ENCODE measurements at regions not wholly inside any gene's neighbourhood (a gene's known extent, or its start where the extent isn't known, plus 50 kb on each side); places are given as distances from the start of the nearest gene placed in this dataset.

DNA sequence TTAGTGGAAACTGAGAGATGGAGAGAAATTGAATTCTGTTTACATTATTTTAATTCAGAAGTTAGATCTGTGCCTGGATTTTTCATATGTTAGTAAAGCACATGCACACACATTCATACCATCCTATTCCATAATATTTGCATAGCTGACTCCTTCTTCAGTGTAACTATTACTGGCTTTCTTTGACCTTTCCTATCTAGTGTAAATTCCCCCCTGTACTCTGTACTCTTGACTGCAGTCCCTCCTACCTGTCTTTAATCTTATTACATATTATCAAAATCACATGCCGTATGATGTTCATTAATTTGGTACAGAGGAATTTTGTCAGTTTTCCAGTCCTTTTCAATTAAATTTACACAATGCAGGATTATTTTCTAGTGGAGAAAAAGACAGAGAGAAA is 417.0 kb upstream of the SOX5 start:
- TF ChIP-seq, protein P1, sequence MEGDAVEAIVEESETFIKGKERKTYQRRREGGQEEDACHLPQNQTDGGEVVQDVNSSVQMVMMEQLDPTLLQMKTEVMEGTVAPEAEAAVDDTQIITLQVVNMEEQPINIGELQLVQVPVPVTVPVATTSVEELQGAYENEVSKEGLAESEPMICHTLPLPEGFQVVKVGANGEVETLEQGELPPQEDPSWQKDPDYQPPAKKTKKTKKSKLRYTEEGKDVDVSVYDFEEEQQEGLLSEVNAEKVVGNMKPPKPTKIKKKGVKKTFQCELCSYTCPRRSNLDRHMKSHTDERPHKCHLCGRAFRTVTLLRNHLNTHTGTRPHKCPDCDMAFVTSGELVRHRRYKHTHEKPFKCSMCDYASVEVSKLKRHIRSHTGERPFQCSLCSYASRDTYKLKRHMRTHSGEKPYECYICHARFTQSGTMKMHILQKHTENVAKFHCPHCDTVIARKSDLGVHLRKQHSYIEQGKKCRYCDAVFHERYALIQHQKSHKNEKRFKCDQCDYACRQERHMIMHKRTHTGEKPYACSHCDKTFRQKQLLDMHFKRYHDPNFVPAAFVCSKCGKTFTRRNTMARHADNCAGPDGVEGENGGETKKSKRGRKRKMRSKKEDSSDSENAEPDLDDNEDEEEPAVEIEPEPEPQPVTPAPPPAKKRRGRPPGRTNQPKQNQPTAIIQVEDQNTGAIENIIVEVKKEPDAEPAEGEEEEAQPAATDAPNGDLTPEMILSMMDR (IDR thresholded peaks at IDR 0.05; ENCODE audit: low read depth, low read length): no peak
- TF ChIP-seq POLR2A (IDR thresholded peaks at IDR 0.05; ENCODE audit: extremely low read depth, insufficient read length): no peak

Data from NB4 (cell line).